ENCODE measurements at regions not wholly inside any gene's neighbourhood (a gene's known extent, or its start where the extent isn't known, plus 50 kb on each side); places are given as distances from the start of the nearest gene placed in this dataset.

DNA sequence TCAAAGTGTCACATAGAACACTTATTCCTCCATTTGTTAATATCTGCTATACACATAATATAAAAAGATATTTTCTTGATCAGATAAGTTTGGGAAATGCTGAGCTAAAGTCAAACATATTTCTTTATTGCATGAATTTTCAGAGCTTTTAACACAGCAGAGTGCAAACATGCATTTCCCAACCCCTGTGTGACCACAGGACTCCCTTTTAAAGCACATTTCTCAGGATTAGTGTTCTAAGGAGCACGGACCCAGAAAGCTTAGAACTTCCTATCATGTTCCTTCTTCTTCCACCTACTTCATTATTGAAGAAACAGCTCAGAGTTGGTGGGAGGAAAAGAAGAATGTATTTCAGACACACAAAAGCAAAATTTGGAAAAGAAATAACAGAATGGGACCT is 109.1 kb upstream of the CDC42BPA start:
- FAIRE-seq (no peak), DNase-seq (ENCODE audit: insufficient read length, low spot score) (no peak)
- TF ChIP-seq, protein P1, sequence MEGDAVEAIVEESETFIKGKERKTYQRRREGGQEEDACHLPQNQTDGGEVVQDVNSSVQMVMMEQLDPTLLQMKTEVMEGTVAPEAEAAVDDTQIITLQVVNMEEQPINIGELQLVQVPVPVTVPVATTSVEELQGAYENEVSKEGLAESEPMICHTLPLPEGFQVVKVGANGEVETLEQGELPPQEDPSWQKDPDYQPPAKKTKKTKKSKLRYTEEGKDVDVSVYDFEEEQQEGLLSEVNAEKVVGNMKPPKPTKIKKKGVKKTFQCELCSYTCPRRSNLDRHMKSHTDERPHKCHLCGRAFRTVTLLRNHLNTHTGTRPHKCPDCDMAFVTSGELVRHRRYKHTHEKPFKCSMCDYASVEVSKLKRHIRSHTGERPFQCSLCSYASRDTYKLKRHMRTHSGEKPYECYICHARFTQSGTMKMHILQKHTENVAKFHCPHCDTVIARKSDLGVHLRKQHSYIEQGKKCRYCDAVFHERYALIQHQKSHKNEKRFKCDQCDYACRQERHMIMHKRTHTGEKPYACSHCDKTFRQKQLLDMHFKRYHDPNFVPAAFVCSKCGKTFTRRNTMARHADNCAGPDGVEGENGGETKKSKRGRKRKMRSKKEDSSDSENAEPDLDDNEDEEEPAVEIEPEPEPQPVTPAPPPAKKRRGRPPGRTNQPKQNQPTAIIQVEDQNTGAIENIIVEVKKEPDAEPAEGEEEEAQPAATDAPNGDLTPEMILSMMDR (IDR thresholded peaks at IDR 0.05; ENCODE audit: insufficient read depth, missing control alignments), result no peak

DNA sequence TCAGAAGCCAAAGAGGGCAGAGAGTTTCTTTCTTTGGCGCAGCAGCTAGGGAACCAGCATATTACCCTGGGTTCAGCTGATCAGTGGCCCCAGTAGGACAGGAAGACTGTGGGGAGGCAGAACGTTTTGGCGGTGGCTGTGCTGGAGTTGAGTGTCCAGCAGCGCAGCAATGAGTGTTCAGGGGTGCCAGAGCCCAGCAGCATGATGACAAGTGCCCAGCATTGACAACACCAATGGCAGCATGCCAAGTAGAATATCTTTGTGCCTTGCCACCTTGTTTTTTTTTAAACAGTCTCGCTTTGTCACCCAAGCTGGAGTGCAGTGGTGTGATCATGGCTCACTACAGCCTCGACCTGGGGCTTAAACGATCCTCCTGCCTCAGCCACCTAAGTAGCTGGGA is 106.7 kb upstream of the CDC42BPA start:
- DNase-seq (ENCODE audit: insufficient read length, low spot score) (no peak), FAIRE-seq (no peak)

DNA sequence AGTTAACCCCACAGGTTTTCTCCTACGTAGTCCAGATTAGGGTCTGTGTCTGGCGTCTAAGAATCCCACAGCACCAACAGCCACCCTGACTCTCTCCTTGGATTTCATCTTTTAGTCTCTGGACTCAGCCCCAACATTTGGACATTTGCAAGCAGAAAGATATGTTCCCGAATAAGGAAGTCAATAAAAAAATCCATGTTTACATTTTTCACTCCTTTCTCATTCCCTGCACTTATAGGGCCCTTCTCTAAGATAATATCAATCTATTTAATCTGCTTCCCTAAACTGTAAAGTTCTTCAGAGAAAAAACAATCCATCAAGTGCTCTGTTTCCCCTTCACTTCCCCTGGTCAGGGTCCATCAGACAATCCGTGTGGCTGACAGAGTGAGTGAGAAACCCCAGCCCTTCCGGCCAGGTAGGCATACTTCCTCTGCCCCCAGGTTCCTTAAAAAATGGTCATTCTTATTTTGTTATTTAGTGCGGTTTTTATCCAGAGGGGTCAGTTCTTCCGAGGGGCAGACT is 105.9 kb upstream of the CDC42BPA start:
- DNase-seq (ENCODE audit: insufficient read length, low spot score) (no peak), FAIRE-seq (no peak)
- TF ChIP-seq, protein P1 (IDR thresholded peaks at IDR 0.05; ENCODE audit: insufficient read depth, missing control alignments), result no peak

More for the DNA sequence above, 106.7 kb upstream of the CDC42BPA start:
- TF ChIP-seq, protein P1 (IDR thresholded peaks at IDR 0.05; ENCODE audit: insufficient read depth, missing control alignments), result no peak

DNA sequence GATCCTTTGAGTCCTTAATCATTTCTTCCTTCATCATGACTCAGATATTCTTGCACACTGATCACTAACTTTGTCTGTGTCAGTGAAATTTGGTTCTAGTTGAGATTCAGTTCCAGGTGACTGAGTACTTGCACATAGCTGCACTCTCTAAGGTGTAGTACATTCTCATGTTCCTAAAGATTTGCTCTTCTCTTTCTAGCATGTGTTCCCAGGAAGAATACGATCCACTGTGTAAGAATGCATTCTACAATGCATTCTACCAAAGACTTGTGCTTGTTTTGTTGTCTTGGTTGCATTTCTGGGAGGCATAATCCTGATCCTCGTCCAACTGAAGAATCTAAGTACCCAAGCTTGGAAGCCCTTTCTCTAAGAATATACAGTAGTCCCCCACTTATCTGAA is 104.3 kb upstream of the CDC42BPA start:
- no peak for FAIRE-seq
- TF ChIP-seq, protein P1 (IDR thresholded peaks at IDR 0.05; ENCODE audit: insufficient read depth, missing control alignments), result no peak
- DNase-seq (ENCODE audit: insufficient read length, low spot score), result no peak

DNA sequence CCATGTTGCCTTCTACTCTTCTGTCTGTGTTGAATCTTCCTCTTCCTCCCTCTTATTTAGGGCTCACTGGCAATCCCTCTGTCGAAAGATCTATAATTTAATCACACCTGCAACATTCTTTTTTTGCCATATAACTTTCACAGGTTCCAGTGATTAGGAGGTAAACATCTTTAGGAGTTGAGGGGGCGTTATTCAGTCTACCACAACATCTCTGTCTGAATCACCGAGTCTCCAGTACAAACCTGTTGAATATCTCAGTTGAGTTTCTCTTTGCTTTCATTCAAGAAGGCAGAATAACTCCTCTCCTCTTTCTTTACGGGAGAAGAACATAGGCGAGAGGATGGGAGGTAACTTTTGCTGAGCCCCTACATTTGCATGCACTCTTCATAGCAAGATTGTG is 101.9 kb upstream of the CDC42BPA start:
- DNase-seq (ENCODE audit: insufficient read length, low spot score) (no peak), FAIRE-seq (no peak)
- TF ChIP-seq, protein P1 (IDR thresholded peaks at IDR 0.05; ENCODE audit: insufficient read depth, missing control alignments), result no peak

DNA sequence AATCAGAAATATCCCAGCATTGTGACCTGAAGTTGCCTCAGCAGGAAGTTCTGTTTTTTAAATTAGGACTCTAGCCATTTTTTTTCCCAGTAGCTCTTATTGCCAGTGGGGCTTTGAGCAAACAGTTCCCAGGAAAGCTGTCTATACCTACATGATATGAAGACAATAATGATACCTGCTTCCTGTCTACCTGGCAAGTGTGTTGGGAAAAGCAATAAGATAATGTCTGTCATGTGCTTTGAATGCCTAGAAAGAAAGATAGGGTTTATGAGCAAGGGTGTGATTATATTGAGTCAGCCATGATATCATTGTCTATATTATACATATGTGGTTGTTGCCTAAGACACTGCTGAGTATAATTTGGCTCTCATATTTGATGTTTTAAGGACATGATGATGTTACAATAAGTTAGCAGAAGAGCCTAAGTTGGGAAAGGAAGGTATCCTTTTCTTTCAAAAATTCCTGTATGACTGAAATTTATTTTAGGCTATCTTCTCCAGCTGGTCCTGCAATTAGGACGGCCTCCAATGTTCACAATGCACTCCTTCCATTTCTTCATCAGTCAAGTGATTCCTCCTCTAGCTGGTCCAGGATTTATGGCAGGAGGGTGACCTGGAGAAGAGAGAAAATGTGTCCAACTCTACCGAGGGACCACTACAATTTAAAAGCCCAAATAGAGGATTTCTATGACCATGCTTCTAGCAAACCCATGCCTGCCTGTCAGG is 99.6 kb upstream of the CDC42BPA start:
- FAIRE-seq (no peak), DNase-seq (ENCODE audit: insufficient read length, low spot score) (no peak)
- TF ChIP-seq, protein P1 (IDR thresholded peaks at IDR 0.05; ENCODE audit: insufficient read depth, missing control alignments), result no peak

DNA sequence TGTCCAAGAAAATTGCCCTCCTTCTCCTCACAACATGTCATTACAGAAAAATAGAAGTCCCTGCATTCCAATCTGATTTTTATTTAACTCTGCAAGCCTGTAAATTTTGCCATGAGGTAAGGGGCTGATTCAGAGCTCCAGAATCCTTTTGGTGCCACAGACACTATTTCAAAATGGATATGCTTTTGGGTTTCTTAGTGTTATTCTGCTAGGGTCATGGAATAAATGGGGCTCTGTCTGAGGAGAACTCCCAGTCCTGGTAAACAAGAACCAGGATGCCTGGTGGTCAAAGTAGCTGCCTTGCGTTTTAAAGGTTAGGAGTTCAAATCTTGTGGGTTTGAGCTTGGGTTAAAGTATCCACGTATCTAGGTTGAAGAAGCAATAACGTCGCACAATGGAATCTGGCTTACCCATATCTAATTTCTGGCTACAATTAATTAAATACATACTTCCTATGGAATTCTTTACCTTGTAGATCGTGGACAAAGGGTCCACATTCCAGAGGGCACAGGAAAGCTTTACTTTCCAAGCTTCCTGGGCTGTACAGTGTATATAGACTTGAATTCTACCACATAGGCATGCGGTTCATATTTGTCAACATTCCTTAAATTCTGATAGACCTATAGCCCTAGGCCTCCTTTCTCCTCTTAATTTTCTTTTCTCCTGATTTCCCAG is 98.0 kb upstream of the CDC42BPA start:
- DNase-seq (ENCODE audit: insufficient read length, low spot score) (no peak), FAIRE-seq (no peak)
- TF ChIP-seq, protein P1 (IDR thresholded peaks at IDR 0.05; ENCODE audit: insufficient read depth, missing control alignments), result no peak

All from D721Med (cell line).